ENCODE measurements at regions not wholly inside any gene's neighbourhood (a gene's known extent, or its start where the extent isn't known, plus 50 kb on each side); places are given as distances from the start of the nearest gene placed in this dataset.

DNA sequence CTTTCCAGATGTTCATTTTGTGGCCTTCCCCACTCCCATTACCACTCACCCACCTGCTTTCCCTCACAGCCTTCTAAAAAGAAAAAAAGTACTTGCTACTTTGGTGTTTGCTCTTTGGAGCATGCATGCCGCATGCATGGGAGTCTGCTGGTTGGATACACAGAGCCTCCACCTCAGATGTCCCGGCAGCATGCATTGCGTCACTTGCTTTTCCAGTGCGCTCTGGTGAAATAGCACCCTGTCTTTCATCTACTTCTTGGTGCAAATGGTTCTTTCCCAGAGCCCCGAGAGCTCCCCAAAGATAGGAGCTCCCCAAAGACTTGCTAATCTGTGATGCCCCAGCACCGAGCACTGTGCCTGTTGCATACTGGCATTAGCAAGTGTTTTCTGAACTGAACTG is 333.2 kb upstream of the ZNF507 start:
- Mint-ChIP-seq H3K27ac (no peak overlapping the region), H3K36me3 (no peaks in the 10 kb centered on the region), H3K27me3 (no peaks in the 10 kb centered on the region), H3K4me3 (no peak overlapping the region), H3K9me3 (no peaks in the 10 kb centered on the region), H3K4me1 (ENCODE audit: low read depth in 2 of 2) (no peaks in the 10 kb centered on the region)
- DNase-seq (ENCODE audit: low spot score): no peak
- ATAC-seq: no peak

DNA sequence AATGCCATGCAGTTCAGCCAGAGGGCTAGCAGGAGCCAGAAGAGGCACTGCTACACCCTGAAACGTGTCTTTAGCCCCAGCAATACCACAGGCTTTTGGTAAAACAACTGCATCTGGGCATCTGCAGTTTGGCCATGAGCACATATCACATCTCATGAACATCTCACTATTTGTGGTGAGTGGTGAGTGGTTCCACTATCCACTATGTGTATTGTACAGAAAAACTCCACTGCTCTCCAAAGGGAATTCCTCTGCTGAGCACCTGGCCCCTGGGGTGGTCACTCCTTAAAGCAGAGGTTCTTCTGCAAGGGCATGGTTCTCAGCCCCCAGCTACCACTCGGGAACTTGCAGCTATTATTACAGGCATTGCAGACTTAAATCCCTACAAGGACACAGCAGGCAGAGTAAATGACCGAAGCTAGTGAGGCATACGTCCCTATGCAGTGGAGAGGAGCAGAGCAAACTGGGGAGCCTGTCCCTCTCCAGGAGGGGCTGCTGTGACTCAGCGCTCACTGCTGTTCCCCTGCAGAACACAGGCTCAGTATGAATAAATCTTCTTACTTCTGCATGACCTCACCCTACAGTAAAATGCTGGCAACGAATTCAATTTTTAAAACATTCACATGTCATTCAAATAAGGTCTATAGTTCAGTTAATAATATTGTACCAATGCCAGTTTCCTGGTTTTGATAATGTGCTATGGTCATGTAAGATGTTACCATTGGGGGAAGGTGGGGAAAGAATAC is 332.4 kb upstream of the ZNF507 start:
- Mint-ChIP-seq H3K4me1 (ENCODE audit: low read depth in 2 of 2) (peaks cover 0 to 1% of the 10 kb centered on the region in 2 donors), H3K27ac (no peak overlapping the region), H3K9me3 (no peaks in the 10 kb centered on the region), H3K4me3 (no peak overlapping the region), H3K27me3 (peaks cover 2% of the 10 kb centered on the region in 2 donors), H3K36me3 (no peaks in the 10 kb centered on the region)
- DNase-seq (ENCODE audit: low spot score): no peak
- no peak for ATAC-seq

DNA sequence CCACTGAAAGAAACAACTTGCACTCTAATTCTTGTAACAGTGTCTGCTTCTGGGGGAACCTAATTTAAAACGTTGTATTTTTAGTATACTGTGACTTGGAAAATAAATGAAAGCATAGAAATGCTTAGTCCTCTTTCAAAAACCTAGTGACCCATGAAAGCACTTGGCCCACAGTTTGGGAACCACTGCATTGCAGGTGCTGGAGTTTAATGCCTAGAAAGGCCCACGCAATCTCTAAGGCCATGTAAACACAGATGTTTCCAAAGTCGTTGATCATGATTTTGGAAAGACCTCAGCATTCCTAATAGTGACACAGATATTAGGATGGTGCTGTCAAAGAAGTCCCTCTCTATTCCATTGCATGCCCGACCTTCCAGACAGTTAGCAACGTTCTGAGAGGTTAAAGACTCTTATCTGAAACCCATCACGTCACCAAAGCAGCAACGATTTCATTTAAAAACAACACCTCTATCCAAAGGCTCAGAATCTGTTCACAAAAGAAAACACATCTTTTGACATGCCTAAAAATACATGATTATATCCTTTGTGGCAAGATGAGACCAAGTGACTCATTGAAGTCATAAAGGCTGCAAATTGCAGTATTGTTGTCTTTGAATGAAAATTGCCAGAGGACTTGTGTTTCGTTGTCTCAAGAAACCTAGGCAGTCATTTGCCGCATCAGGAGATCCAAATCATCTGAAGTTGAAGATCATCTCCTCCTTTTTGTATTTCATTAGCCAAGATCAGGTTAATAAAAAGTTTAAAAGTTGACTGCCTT is 328.0 kb upstream of the ZNF507 start:
- ATAC-seq (no peak), DNase-seq (ENCODE audit: low spot score) (no peak)
- peaks cover 0 to 3% of the 10 kb centered on the region in 2 donors for H3K4me1 Mint-ChIP-seq (ENCODE audit: low read depth in 2 of 2)
- H3K4me3 Mint-ChIP-seq: no peak overlapping the region
- no peaks in the 10 kb centered on the region for H3K36me3 Mint-ChIP-seq
- H3K9me3 Mint-ChIP-seq: no peaks in the 10 kb centered on the region
- H3K27ac Mint-ChIP-seq: no peak overlapping the region
- H3K27me3 Mint-ChIP-seq: peaks cover 6 to 14% of the 10 kb centered on the region in 2 donors

DNA sequence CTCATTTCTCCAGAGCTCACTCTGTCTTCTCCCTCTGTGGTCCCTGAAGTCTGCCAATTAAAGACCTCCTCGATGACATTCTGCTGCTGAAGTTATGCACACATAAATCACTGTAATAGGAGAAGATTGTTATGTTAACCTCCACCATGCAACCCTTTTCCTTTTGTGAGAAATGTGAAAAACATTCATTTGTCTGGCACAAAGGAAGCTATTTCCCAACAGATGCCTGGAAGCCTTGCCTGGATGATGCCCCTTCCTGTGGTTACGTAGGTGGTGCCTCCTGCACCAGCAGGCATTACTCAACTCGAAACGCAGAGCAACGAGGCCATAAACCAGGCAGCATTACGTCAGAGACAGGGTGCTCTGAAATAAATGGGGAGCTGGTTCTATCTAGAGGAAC is 327.4 kb upstream of the ZNF507 start:
- H3K27me3 Mint-ChIP-seq: peaks cover 6 to 14% of the 10 kb centered on the region in 2 donors
- H3K9me3 Mint-ChIP-seq: no peaks in the 10 kb centered on the region
- no peak overlapping the region for H3K4me3 Mint-ChIP-seq
- ATAC-seq (no peak), DNase-seq (ENCODE audit: low spot score) (no peak)
- H3K36me3 Mint-ChIP-seq: no peaks in the 10 kb centered on the region
- peaks cover 0 to 3% of the 10 kb centered on the region in 2 donors for H3K4me1 Mint-ChIP-seq (ENCODE audit: low read depth in 2 of 2)
- H3K27ac Mint-ChIP-seq: no peak overlapping the region

DNA sequence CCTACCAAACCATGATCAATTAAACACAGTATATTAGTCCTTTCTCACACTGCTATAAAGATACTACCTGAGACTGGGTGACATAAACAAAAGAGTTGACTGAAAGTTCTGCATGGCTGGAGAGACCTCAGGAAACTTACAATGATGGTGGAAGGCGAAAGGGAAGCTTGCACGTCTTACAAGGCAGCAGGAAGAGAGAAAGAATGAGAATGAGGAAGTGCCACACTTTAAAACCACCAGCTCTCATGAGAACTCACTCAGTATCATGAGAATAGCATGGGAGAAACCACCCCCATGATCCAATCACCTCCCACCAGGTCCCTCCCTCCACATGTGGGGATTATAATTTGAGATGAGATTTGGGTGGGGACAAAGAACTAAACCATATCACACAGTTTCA is 324.9 kb upstream of the ZNF507 start:
- H3K36me3 Mint-ChIP-seq: no peaks in the 10 kb centered on the region
- ATAC-seq (no peak), DNase-seq (ENCODE audit: low spot score) (no peak)
- peaks cover 6 to 14% of the 10 kb centered on the region in 2 donors for H3K27me3 Mint-ChIP-seq
- H3K27ac Mint-ChIP-seq: no peak overlapping the region
- no peaks in the 10 kb centered on the region for H3K9me3 Mint-ChIP-seq
- no peak overlapping the region for H3K4me3 Mint-ChIP-seq
- H3K4me1 Mint-ChIP-seq (ENCODE audit: low read depth in 2 of 2): peaks cover 0 to 3% of the 10 kb centered on the region in 2 donors

DNA sequence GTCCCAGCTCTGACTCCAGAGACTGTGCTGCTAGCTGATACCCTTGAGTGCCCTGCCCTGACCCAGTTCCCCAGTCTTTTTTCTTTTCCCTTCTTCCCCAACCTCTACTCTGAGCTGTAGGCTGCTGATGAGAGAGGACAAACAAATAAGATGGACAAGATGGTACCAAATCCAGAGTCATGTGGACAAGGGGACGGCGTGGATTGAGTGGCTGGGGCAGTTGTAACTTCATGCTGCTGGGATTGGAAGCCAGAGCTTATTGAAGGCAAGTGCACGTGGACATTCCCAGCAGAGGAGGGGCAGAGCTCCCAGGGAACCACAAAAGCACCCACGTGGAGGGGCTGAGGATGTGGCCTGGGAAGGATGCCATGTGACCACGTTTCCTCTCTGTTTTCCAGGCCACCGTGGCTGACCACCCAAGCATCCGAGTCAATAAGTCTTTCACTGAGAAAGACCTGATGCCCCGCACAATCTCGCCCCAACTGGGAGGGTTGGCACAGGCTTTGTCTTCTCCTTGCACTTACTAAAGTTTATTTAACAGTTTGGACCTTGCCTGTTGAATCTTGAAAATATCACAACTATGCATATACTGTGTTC is 323.3 kb upstream of the ZNF507 start:
- Mint-ChIP-seq H3K4me1 (ENCODE audit: low read depth in 2 of 2) (peaks cover 0 to 3% of the 10 kb centered on the region in 2 donors), H3K36me3 (no peaks in the 10 kb centered on the region), H3K27me3 (peaks cover 6 to 25% of the 10 kb centered on the region in 2 donors), H3K27ac (no peak overlapping the region), H3K4me3 (no peak overlapping the region), H3K9me3 (no peaks in the 10 kb centered on the region)
- ATAC-seq: no peak
- no peak for DNase-seq (ENCODE audit: low spot score)

DNA sequence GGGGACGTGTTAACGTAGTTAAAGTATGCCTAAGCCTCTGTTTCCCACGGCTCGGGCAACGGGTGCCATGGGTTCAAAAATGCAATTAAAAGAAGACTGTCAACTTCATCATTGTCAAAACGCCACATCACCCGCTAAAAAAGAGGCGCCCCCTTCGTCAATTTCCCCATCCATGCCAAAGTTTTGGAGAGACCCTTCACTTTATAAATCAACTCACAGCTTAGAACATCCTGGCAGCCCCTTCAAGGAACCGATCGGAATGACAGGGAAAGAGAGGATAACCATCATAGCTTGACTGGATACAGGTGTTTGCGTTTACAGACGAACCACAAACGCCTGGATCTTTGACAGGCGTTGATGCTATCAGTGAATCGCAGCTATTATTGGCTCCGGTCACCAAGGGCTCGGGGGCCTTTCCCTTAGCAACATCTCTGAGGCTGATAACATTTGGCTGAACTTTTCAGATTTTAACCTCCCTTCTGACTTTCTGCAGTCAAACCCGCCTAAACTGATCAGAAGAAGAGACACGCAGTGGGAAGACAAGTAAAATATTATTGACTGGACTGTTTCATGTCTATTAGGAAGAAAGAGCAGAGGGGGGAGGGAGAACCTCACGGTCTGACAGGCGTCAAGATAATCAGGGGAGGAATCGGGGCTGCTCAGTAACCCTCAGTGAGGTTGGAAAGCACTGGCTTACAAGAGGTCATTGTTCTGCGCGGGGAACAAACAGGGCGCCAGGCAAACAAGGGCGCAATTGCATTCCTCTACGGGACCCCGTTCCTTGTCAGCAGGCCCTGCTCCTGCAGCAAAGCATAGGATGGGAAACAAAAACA is 322.5 kb upstream of the ZNF507 start:
- H3K36me3 Mint-ChIP-seq: no peaks in the 10 kb centered on the region
- H3K27ac Mint-ChIP-seq: no peak overlapping the region
- DNase-seq (ENCODE audit: low spot score): no peak
- H3K27me3 Mint-ChIP-seq: peaks cover 5 to 25% of the 10 kb centered on the region in 2 donors
- no peak for ATAC-seq
- H3K4me1 Mint-ChIP-seq (ENCODE audit: low read depth in 2 of 2): peaks cover 0 to 3% of the 10 kb centered on the region in 2 donors
- H3K9me3 Mint-ChIP-seq: no peaks in the 10 kb centered on the region
- H3K4me3 Mint-ChIP-seq: no peak overlapping the region

DNA sequence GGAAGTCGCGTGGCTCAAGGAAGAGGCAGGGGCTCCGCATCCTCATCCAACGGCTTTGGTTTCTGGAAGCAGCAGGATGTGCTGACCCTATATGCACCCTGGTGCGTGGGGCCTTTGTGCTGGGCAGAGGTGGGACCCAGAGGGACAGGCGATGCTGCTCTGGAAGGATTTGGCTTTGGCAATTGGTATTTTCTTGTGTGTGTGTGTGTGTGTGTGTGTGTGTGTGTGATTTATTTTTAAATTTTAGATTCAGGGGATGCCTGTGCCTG is 321.9 kb upstream of the ZNF507 start:
- H3K4me1 Mint-ChIP-seq (ENCODE audit: low read depth in 2 of 2): no peaks in the 10 kb centered on the region
- no peaks in the 10 kb centered on the region for H3K36me3 Mint-ChIP-seq
- no peaks in the 10 kb centered on the region for H3K9me3 Mint-ChIP-seq
- H3K4me3 Mint-ChIP-seq: no peak overlapping the region
- no peak for ATAC-seq
- peaks cover under 1 to 20% of the 10 kb centered on the region in 2 donors for H3K27me3 Mint-ChIP-seq
- DNase-seq (ENCODE audit: low spot score): no peak
- no peak overlapping the region for H3K27ac Mint-ChIP-seq

DNA sequence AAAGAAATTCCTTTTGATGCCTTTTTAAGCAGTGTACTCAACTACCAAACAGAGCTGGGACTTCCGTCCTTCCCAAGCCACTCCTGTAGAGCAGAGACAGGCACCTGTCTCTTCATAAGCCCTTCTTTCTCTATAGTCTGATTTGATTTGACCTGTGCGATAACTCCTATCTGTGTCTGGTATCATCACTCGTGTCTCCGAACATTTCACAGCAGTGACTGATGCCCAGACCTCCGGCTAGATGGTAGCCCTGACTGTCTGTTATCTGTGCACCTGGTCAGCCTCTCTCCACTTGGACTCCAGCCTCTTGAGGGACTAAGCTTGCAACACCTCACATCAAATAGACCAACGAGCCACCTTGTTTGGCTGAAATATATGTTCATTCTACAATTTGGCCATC is 316.2 kb upstream of the ZNF507 start:
- ATAC-seq (no peak), DNase-seq (ENCODE audit: low spot score) (no peak)
- Mint-ChIP-seq H3K4me1 (ENCODE audit: low read depth in 2 of 2) (no peaks in the 10 kb centered on the region), H3K36me3 (no peaks in the 10 kb centered on the region), H3K9me3 (no peaks in the 10 kb centered on the region), H3K27ac (no peak overlapping the region), H3K27me3 (peaks cover 8 to 26% of the 10 kb centered on the region in 2 donors), H3K4me3 (no peak overlapping the region)

DNA sequence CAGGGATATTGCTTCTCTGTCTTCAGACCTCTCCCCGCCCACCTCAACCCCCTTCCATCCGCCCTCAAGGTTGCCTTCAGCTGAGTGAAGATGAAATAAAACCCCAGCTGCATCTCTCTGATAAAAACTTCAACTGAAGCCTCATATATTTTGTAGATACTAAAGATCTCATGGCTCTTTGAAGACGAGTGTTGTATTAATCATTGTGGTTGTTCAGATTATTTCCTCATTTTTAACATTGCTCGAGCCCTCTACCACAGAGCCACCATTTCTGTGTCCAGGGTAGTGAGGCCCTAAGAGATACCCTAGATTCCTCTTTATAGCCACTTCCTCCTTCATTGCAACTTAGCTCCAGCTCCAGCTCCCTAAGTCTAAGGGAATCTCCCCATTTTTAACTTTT is 312.8 kb upstream of the ZNF507 start:
- Mint-ChIP-seq H3K9me3 (no peaks in the 10 kb centered on the region), H3K4me1 (ENCODE audit: low read depth in 2 of 2) (no peaks in the 10 kb centered on the region)

DNA sequence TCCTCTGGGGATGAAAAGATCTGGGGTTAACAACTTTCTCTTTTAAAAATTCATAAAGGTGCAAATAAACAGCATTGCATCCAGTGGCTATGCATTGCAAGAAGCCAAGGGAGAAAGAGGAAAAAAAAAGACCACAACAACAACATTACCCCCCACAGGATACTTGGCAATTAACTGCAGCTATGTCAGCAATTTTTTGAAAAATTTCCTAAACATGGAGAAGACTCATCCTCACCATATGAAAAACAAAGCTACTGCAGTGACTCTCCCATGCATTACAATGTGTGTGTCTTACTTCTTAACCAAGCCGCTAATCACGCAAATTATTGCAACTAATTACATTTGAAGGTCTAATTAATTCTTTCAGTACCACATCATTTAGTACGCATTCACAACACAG is 309.8 kb upstream of the ZNF507 start:
- Mint-ChIP-seq H3K4me1 (ENCODE audit: low read depth in 2 of 2) (no peaks in the 10 kb centered on the region), H3K9me3 (no peaks in the 10 kb centered on the region), H3K4me3 (no peak overlapping the region), H3K27me3 (peaks cover 15% of the 10 kb centered on the region in 2 donors), H3K27ac (no peak overlapping the region), H3K36me3 (no peaks in the 10 kb centered on the region)
- ATAC-seq: no peak
- DNase-seq (ENCODE audit: low spot score): no peak

More for the DNA sequence above, 312.8 kb upstream of the ZNF507 start:
- H3K36me3 Mint-ChIP-seq: no peaks in the 10 kb centered on the region
- no peak for DNase-seq (ENCODE audit: low spot score)
- ATAC-seq: no peak
- H3K27me3 Mint-ChIP-seq: peaks cover 10 to 14% of the 10 kb centered on the region in 2 donors
- no peak overlapping the region for H3K27ac Mint-ChIP-seq
- no peak overlapping the region for H3K4me3 Mint-ChIP-seq

DNA sequence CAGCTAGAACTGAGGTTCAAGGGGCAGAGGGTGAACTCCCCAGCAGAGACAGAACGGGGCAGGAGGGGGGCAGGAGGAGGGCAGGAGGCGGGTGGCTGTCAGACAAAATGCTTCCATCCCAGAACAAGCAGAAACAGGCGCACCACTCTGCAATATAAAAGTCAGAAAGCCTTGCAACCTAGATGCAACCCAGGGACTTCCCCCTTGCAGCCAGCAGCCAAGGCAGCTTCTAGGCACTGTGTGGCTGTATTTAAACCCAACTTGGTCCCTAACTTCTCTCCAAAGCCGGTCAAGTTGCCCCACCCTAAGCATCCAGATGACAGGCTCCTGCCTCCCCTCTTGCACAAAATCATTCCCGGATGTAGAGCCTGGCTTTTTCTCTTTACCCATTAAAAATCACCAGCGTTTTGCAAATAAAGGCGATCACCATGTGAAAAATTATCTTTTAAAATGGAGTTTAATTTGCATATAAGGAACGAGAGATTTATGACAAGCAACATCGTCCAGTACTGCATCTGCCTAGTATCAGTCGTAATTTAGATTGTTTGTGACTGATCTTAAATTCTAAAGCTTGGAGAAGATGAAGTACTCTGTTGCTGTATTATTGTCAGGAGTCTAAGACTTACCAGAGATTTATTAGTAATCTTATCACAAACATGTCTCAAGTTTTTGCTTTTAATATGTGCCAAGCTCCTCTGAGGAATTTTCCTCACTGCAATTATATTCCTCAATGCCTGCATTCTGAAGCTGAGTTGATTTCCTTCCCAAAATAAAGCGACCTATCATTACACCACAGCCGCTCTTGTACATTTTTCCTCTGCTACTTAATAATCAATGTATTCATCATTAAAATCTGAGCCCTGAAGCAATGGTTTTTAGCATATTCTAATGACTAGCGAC is 307.1 kb upstream of the ZNF507 start:
- Mint-ChIP-seq H3K27me3 (peaks cover 17 to 18% of the 10 kb centered on the region in 2 donors), H3K27ac (no peak overlapping the region), H3K4me1 (ENCODE audit: low read depth in 2 of 2) (peaks cover 2 to 4% of the 10 kb centered on the region in 2 donors), H3K36me3 (no peaks in the 10 kb centered on the region), H3K4me3 (no peak overlapping the region), H3K9me3 (no peaks in the 10 kb centered on the region)
- ATAC-seq: no peak
- no peak for DNase-seq (ENCODE audit: low spot score)

DNA sequence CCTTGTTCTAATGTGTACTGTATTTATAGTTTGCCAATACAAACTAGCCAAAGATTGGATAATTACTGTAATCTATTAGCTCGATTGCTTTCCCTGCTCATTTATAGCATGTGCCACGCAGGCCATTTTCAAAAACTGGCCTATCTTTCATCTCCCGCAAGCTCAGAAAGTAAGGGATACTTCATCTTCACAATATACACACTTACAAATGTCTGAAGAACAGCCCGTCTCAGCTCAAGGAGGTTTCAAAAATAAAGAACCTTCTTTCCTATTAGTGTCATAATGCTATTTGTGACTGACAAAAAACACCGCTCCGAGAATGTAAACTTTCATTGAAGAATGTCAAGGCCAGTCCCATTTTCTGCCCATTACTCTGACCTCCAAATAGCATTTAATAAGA is 306.4 kb upstream of the ZNF507 start:
- DNase-seq (ENCODE audit: low spot score) (no peak), ATAC-seq (no peak)
- no peak overlapping the region for H3K4me3 Mint-ChIP-seq
- H3K36me3 Mint-ChIP-seq: no peaks in the 10 kb centered on the region
- H3K27ac Mint-ChIP-seq: no peak overlapping the region
- H3K9me3 Mint-ChIP-seq: no peaks in the 10 kb centered on the region
- peaks cover 2 to 4% of the 10 kb centered on the region in 2 donors for H3K4me1 Mint-ChIP-seq (ENCODE audit: low read depth in 2 of 2)
- H3K27me3 Mint-ChIP-seq: peaks cover 19 to 24% of the 10 kb centered on the region in 2 donors

All from natural killer cell treated with Interleukin-12 subunit alpha and Interleukin-12 subunit beta and Interleukin-15 and Interleukin-18, amount 100 ng/mL, for 72 hours (primary cell).